ENCODE measurements at regions not wholly inside any gene's neighbourhood (a gene's known extent, or its start where the extent isn't known, plus 50 kb on each side); places are given as distances from the start of the nearest gene placed in this dataset.
"Not testable (repeated sequence)": the region's sequence is repeated elsewhere in the genome, so short reads cannot be mapped to it uniquely, and the experiment has no call there.

DNA sequence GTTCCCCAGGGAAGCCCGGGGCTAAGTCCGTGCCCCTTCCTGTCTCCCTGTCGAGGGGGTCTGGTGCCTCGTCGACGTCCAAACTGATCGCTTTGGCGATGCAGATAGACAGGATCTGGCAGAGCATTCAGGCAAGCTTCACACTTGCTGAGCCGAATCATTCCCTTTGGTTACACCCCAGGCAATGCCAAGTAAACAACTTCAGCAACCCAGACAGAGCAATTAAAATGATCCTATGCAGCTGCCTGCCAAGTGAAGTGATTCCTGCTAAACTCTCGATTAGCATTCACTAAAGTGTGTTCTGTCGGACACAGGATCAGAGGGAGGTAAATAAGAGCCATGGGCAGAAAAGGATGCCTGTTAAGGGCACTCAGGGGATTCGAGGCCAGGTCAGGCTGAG lies 108.2 kb upstream of the RAB12 start:
- DNase-seq, result no peak

DNA sequence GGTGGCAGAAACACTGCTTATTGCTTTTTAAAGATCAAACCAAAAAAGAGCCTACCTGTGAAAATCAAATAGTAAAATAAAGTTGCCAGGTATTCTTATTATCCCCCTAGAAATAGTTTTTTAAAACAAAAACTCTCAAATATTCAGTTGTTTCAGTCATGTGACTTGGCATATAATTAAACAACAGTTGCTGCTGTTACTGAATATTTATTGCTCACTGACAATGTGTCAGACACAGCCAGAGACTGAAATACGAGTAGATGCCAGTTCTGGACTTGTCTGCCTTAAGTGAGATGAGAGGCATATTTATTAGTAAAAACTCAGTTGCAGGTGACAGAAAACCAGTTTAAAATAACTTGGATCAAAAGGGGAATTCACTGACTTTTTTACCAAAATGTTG lies 106.0 kb upstream of the RAB12 start:
- no peak for DNase-seq

DNA sequence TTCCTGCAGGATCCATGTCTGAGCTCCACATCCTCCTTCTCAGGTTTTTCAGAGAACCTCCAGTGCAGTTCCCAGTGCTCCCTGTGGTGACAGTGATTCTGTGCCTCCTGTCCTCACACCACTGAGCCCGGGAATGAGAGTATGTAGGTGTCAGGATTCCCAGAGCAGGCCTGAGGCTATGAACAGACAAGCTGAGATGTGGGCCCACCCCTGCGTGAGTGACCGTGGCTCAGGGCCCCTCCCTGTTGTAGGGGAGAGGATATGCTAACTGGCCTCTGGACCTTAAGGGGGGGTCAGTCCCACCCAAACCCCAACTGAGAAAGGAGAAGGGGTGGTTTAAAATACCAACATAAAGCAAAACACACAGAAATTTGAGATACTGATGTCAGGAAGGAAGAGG lies 104.8 kb upstream of the RAB12 start:
- DNase-seq, result no peak

DNA sequence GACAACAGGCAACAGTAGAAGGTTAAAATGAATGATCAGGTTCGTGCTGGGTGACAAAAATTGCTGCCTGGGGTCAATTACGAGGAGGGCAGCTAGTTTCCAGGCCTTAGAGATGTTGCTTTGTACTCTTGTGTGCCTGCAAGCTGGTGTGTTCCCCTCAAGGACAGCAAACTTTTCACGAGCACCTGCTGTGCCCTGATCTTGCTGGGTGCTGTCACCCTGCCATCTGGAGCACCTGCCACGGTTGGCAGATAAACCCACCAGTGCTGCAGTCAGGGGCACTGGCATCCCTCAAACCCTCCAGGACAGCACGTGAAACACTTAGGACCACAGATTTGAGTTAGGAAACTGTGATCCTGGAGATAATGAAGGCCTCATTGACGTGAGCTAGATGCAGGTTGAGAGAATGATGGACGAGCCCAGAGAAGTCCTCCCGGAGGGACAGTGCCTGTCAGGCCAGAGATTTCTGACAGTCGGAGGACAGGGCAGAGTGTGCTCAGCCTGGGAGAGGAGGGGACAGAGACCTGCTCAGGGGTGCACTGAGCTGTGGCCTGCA lies 104.3 kb upstream of the RAB12 start:
- no peak for DNase-seq

- DNase-seq, result no peak
Observed at GRCh38 chr18:8506251-8507049, 102.8 kb upstream of the RAB12 start.

DNA sequence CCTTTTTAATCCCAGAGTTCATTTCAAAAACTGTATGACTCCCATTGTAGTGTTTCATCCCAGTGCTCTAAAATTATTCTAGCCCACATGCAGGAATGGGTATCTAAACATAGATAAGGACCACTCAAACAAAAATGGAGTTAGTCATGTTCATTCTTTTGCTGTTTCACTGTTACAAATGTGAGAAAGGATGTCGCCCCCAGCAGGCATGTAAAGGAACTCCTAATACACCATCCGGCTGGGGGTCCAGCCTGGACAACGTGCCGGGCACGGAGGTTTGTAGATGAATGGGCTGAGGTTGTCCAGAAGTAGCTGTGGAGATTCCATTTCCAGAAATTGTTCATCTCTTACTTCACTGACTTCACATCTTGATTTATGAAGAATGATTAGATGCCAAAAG lies 101.9 kb upstream of the RAB12 start:
- no peak for DNase-seq

GRCh38 chr18:8507915-8508705 lies 101.1 kb upstream of the RAB12 start:
- no peak for DNase-seq

DNA sequence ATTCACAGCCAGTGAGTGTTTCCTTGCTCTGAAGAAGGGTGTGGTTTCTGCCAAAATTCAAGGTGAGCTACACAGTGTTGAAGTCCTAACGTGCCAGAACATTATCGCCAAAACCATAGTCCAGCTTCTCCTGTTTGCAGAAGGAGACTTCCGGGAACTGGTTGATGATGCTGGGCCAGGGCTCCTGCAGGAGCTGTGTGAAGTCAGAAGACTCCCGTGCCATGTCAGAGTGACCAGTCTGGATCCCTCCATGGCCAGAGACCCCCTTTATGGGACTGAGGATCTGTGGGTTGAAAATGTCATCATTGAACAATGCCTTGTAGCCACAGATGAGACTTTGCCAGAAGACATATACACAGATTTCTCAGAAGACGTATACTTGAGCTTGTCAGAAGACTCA lies 96.0 kb upstream of the RAB12 start:
- no peak for DNase-seq

GRCh38 chr18:8514409-8514808 lies 94.8 kb upstream of the RAB12 start:
- no peak for DNase-seq

- no peak for DNase-seq
Observed at GRCh38 chr18:8515142-8515865, 93.9 kb upstream of the RAB12 start.

DNA sequence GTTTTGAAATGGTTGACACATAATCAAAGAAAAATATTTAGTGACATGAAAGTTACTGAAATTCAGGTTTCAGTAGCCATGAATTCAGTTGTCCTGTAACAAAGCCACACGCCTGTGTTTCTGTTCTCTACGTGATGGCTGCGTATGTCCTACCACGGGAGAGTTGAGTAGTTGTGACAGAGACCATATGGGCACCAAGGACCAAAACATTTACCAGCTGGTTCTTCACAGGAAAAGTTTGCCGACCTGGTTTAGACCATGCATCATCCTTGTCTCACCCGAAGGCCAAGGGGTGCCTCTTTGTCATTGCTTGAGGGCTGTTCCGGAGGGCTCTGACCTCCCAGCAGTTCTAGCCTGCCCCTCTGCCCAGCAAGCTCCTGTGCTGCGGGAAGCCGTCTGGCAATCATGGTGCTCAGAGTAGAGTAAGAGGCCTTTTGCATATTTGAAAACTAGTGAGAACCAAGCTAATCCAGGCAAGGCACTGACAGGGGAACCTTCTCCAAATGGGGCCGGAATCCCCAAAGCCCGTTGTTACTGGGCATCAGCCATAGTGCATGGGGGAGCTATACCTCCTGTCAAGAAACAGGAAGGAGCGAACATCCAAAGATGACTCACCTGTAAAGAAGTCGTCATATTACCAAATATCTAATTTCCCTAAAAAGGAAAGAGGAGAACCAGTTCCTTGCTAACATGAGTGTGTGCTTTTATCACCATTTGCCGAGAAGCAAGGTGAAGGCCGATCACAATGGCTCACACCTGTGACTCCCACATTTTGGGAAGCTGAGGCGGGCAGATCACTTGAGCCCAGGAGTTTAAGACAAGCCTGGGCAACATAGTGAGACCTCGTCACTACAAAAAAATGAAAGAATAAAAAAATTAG lies 92.6 kb upstream of the RAB12 start:
- no peak for DNase-seq

- DNase-seq, result no peak
Observed at GRCh38 chr18:8517276-8517675, 92.0 kb upstream of the RAB12 start.

DNA sequence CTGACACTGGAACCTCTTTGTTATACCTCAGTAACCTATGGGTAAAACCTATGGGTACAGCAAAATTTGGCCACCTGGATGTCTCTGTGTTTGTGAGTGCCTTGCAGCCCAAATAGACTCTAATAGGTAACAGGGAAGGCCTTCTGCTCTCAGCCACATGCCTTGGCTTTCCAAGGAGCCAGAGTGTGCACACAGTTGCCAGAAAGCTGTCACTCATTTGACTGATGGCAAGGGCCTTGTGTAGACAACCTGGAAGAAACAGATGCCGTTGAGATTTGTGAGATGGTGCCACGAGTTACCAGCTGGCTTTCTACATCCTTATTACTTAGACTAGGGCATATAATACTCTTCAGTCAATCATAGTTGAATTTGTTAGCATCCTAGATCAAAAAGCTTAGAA lies 90.1 kb upstream of the RAB12 start:
- DNase-seq, result no peak

DNA sequence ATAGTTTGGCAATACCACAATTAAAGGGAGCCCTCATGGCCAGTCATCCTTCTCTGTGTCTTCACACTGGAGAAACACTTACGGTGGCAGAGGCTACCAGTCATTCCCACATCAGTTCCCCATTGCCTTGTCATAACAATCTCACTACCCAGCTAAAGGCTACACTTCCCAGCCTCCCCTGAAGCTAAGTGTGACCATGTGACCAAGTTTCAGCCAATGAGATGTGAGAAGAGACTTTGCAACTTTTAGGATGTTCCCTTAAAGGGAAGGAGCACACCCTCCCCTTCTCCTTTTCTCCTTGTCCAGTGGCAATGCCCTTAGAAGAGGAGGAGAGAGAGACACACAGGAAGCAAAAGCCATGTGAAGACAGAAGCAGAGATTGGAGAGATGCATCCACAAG lies 89.0 kb upstream of the RAB12 start:
- DNase-seq, result no peak

DNA sequence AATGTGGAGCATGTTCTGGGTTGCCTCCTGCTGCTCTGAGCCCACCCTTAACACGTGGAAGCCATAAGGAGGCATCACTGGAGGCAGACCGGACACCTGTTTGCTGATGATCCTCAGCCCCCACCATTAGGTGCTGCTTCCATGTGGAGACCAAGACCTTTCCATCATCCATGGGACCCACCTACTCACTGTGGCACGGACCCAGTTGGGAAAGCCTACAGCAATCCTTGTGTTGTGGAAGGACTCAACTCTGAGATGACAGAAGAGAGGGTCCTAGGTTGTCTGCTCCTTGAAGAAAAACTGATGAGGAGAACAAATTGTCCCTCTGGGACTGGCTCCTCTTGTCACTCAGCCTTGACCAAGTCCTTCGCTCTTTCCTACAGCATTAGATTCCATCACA lies 86.5 kb upstream of the RAB12 start:
- no peak for DNase-seq

- DNase-seq, result no peak
Observed at GRCh38 chr18:8525692-8526091, 83.5 kb upstream of the RAB12 start.

DNA sequence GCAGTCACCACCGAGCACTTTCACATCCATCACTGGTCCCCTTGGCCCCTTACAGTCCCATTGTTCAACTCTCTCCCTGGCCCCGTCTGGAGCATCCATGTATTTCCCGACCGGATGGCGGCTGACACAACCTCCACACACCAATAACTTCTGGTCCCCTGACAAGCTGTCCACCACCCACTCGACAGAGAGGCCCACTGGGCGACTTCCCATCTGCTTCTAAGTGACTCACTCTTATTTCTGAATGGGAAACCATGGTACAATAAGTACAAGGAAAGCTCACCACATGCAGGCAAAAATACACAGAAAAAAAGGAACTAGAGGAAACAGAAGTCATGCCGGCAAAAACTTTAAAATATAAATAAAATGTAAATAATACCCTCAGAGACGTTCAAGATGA lies 82.9 kb upstream of the RAB12 start:
- DNase-seq, result no peak

- DNase-seq, result no peak
Observed at GRCh38 chr18:8529609-8530008, 79.6 kb upstream of the RAB12 start.

GRCh38 chr18:8531084-8531483 lies 78.2 kb upstream of the RAB12 start:
- not testable (repeated sequence) for DNase-seq

DNA sequence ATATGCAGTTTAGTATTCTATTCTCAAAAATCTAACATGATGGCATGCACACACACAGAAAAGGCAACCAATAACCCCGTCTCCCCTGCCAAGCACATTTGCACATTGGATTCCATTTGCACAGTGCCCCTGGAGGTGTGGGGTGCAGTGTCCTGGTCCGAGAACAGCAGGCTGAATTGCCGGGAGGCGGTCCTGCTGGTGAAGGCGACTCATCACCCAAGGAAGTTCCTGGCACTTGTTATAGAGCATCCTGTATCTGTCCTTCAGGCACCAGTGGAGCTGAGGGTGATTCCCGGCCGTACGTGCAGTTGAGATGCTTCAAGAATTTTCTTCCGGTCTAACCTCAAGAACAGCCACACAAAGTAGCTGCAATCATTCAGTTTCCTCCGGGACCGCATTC lies 73.0 kb upstream of the RAB12 start:
- peak; percentile 44 for DNase-seq

- no peak for DNase-seq
Observed at GRCh38 chr18:8536922-8537321, 72.3 kb upstream of the RAB12 start.

- no peak for DNase-seq
Observed at GRCh38 chr18:8537400-8537799, 71.8 kb upstream of the RAB12 start.

All from 8988T (cell line).